ENCODE measurements at regions not wholly inside any gene's neighbourhood (a gene's known extent, or its start where the extent isn't known, plus 50 kb on each side); places are given as distances from the start of the nearest gene placed in this dataset.
A peak's percentile ranks its signal among the peaks of the same experiment; 100 is the strongest.

GRCh38 chr5:114055318-114056184 lies 306.3 kb upstream of the KCNN2 start:
- H3K36me3 ChIP-seq: no peaks in the 10 kb centered on the region
- peak overlapping the region; percentile 41 for H3K4me3 ChIP-seq
- H3K9me3 ChIP-seq (ENCODE audit: low read depth): no peaks in the 10 kb centered on the region
- H3K27ac ChIP-seq: peak overlapping the region; percentile 88
- peak; percentile 58 to 95 for DNase-seq (ENCODE audit: low read depth in 1 of 2, low spot score in 1 of 2)
- peaks cover 42% of the 10 kb centered on the region for H3K4me1 ChIP-seq (ENCODE audit: low read depth)
- no peaks in the 10 kb centered on the region for H3K27me3 ChIP-seq
- TF ChIP-seq CTCF (IDR thresholded peaks at IDR 0.05; ENCODE audit: low read depth, low read length): peak; percentile 9

- Histone ChIP-seq H3K9me3 (ENCODE audit: low read depth) (no peaks in the 10 kb centered on the region), H3K27me3 (no peaks in the 10 kb centered on the region), H3K27ac (peak overlapping the region; percentile 67), H3K36me3 (no peaks in the 10 kb centered on the region), H3K4me3 (peak overlapping the region; percentile 41), H3K4me1 (ENCODE audit: low read depth) (peaks cover 42% of the 10 kb centered on the region)
- TF ChIP-seq CTCF (IDR thresholded peaks at IDR 0.05; ENCODE audit: low read depth, low read length): no peak
- no peak for DNase-seq (ENCODE audit: low read depth in 1 of 2, low spot score in 1 of 2)
Observed at GRCh38 chr5:114056185-114056538, 305.7 kb upstream of the KCNN2 start.

- Histone ChIP-seq H3K9me3 (ENCODE audit: low read depth) (no peaks in the 10 kb centered on the region), H3K4me3 (no peak overlapping the region), H3K27me3 (no peaks in the 10 kb centered on the region), H3K36me3 (no peaks in the 10 kb centered on the region), H3K4me1 (ENCODE audit: low read depth) (peaks cover 26% of the 10 kb centered on the region), H3K27ac (no peak overlapping the region)
- no peak for TF ChIP-seq CTCF (IDR thresholded peaks at IDR 0.05; ENCODE audit: low read depth, low read length)
- no peak for DNase-seq (ENCODE audit: low read depth in 1 of 2, low spot score in 1 of 2)
Observed at GRCh38 chr5:114060866-114061265, 301.0 kb upstream of the KCNN2 start.

DNA sequence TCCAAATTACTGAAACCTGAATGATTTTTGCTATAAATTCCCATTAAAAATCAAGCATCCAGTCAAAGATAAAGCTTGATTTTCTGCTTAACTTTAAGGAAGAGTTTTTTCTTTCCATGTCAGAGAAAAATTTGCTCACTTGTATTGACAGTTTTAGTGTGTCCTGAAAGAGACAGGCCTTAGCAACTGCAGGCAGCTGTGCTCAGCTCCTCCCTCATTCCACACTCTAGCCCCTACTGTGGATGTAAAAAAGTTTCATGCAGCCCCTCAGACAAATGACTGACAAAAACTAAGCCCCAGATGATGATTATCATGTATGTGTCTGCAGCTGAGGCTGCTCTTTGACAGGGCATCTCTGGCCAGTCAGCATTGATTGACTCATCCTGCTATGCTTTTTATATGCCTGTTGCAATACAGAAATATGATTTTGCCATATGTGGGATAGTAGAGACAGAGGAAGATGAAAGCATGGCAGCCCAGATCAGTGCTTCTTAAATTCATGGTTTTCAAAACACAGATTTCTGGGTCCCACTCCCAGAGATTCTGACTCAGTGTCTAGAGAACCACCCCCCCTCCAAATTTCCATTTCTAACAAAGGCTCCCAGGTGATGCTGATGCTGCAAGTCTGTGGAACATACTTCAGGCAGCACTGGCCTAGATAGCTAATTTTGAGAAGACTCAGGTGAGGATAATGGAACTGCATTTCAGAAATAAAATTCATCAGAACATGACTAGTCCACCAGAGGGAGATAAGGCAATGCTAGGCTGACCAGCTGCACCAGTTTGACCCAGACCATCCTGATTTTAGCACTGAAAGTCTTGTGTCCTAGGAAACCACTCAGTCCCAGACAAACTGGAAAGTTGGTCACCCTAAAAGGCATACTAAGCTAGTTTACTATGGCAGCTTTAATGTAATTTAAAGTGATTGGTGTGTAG lies 298.7 kb upstream of the KCNN2 start:
- Histone ChIP-seq H3K27ac (no peak overlapping the region), H3K36me3 (no peaks in the 10 kb centered on the region), H3K27me3 (no peaks in the 10 kb centered on the region), H3K4me3 (no peak overlapping the region), H3K9me3 (ENCODE audit: low read depth) (no peaks in the 10 kb centered on the region), H3K4me1 (ENCODE audit: low read depth) (peaks cover 22% of the 10 kb centered on the region)
- TF ChIP-seq CTCF (IDR thresholded peaks at IDR 0.05; ENCODE audit: low read depth, low read length): no peak
- DNase-seq (ENCODE audit: low read depth in 1 of 2, low spot score in 1 of 2): no peak

DNA sequence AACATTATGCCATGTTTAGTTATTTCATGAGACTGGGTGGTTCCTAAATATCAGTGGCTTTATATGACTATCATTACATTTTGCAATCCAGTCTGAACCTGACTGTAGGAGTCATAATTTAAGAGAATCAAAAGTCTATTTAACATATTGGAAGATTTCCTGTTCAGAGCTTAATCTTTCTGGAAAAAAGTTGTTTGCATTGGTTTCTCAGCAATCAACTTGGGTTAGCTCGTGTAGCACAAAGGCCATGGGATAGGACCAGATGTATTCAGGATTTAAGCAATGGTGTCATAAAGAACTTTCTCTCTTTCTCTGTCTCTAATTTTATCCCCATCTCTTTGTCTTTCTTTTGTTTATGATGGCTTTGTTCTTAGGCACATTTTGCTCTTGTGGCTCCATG lies 296.0 kb upstream of the KCNN2 start:
- Histone ChIP-seq H3K36me3 (no peaks in the 10 kb centered on the region), H3K27me3 (no peaks in the 10 kb centered on the region), H3K4me1 (ENCODE audit: low read depth) (peaks cover 27% of the 10 kb centered on the region), H3K9me3 (ENCODE audit: low read depth) (no peaks in the 10 kb centered on the region), H3K4me3 (no peak overlapping the region), H3K27ac (no peak overlapping the region)
- TF ChIP-seq CTCF (IDR thresholded peaks at IDR 0.05; ENCODE audit: low read depth, low read length): no peak
- DNase-seq (ENCODE audit: low read depth in 1 of 2, low spot score in 1 of 2): no peak
